Endothelial cell of umbilical vein (primary cell): ENCODE measurements at regions not wholly inside any gene's neighbourhood (a gene's known extent, or its start where the extent isn't known, plus 50 kb on each side); places are given as distances from the start of the nearest gene placed in this dataset.

Experiments used
- CTCF ChIP-seq, 2 donors: IDR thresholded peaks; 1 replicate in 1 of 2; 2 replicates in 1 of 2; pipeline ENCODE4 v1.5.1; 2011; ENCODE audit warnings: low read length in 2 of 2, mild to moderate bottlenecking in 2 of 2, moderate library complexity in 2 of 2, control low read depth in 1 of 2, inconsistent platforms in 1 of 2, low read depth in 1 of 2; ENCODE audit not compliant: insufficient read depth in 1 of 2; ENCODE audit errors: extremely low read depth in 1 of 2
- EZH2 ChIP-seq: IDR thresholded peaks from 2 replicates; pipeline ENCODE4 v1.6.1; 2012; ENCODE audit warnings: borderline replicate concordance, low read depth, mild to moderate bottlenecking, moderate library complexity, low read length, inconsistent platforms; ENCODE audit not compliant: severe bottlenecking
- POLR2A ChIP-seq: IDR thresholded peaks from 2 replicates; pipeline ENCODE4 v1.6.1; 2012; ENCODE audit warnings: low read depth, mild to moderate bottlenecking, control low read depth, low read length
- POLR2AphosphoS5 ChIP-seq: IDR thresholded peaks from 2 replicates; pipeline ENCODE4 v1.6.1; 2012; ENCODE audit warnings: low read depth, mild to moderate bottlenecking, control low read depth, low read length, moderate library complexity; ENCODE audit not compliant: insufficient read depth
- TF ChIP-seq, protein P1 (sequence below): IDR thresholded peaks from 2 replicates; pipeline ENCODE4 v1.6.1; 2011; ENCODE audit not compliant: insufficient read depth, insufficient read length

DNA sequence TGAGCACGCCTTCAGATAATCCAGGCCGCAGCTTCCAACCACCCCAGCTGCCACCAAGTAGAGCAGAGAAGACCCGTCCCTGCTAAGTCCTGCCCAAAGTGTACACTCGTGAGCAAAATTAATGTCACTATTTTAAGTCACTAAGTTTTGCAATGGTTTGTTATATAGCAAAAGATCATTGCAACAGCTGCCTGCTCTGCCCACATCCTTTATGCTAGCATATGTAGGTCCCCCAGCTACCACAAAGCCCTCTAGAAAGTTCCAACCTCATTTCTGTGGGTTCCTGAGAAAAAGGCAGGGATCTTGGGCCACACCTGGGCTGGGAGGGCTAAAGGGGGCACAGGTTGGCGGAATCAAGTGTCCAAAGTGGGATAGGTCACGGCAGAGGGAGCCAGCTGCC is 346.9 kb downstream of the BCOR start:
- TF ChIP-seq CTCF (IDR thresholded peaks at IDR 0.05; ENCODE audit: extremely low read depth in 1 of 2, insufficient read depth in 1 of 2, low read depth in 1 of 2, low read length in 2 of 2) (no peak), POLR2A (no peak), EZH2 (no peak), POLR2AphosphoS5 (no peak)
- TF ChIP-seq, protein P1, sequence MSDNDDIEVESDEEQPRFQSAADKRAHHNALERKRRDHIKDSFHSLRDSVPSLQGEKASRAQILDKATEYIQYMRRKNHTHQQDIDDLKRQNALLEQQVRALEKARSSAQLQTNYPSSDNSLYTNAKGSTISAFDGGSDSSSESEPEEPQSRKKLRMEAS: no peak
